ENCODE measurements at regions not wholly inside any gene's neighbourhood (a gene's known extent, or its start where the extent isn't known, plus 50 kb on each side); places are given as distances from the start of the nearest gene placed in this dataset.

- H3K27me3 Mint-ChIP-seq (ENCODE audit: low read depth): peaks cover 3% of the 10 kb centered on the region; the same call in 1 of the 2 replicates
- ATAC-seq (no peak), DNase-seq (ENCODE audit: low spot score) (no peak)
- peaks cover 17% of the 10 kb centered on the region for H3K9me3 Mint-ChIP-seq
- no peak overlapping the region for H3K27ac Mint-ChIP-seq
- no peak overlapping the region for H3K4me3 Mint-ChIP-seq
- peaks cover 6% of the 10 kb centered on the region for H3K36me3 Mint-ChIP-seq
- CTCF ChIA-PET: interaction anchor here (0.5 to 1.3 kb wide), 6 partner anchors 19 to 147 kb away, joined by 3 to 7 read pairs (median 4); partner anchors contain the start of gene BEX5
- no peak for TF ChIP-seq ZSCAN18 (CRISPR knock-in tag; IDR thresholded peaks at IDR 0.05)
- no peak for TF ChIP-seq CREM (CRISPR knock-in tag; IDR thresholded peaks at IDR 0.05)
- TF ChIP-seq FOXP4 (CRISPR knock-in tag; IDR thresholded peaks at IDR 0.05): no peak
- H3K4me1 Mint-ChIP-seq: no peaks in the 10 kb centered on the region
- POLR2A ChIA-PET: no interaction called here
Measured at GRCh38 chrX:102067966-102068723, 57.3 kb upstream of the TCEAL2 start.

GRCh38 chrX:102063445-102064074 is 61.9 kb upstream of the TCEAL2 start:
- Mint-ChIP-seq H3K27me3 (ENCODE audit: low read depth) (peaks cover 3% of the 10 kb centered on the region; the same call in 1 of the 2 replicates), H3K4me3 (no peak overlapping the region), H3K4me1 (no peaks in the 10 kb centered on the region), H3K27ac (no peak overlapping the region), H3K36me3 (peaks cover 11% of the 10 kb centered on the region), H3K9me3 (peaks cover 33% of the 10 kb centered on the region)
- no peak for DNase-seq (ENCODE audit: low spot score)
- TF ChIP-seq ATF6 (CRISPR knock-in tag; IDR thresholded peaks at IDR 0.05) (no peak), TCF7 (CRISPR knock-in tag; IDR thresholded peaks at IDR 0.05; ENCODE audit: low read depth) (no peak), ZNF317 (CRISPR knock-in tag; IDR thresholded peaks at IDR 0.05; ENCODE audit: borderline replicate concordance, low read depth) (no peak), SMAD4 (CRISPR knock-in tag; IDR thresholded peaks at IDR 0.05) (no peak), ZNF232 (CRISPR knock-in tag; IDR thresholded peaks at IDR 0.05) (no peak), ZNF138 (CRISPR knock-in tag; conservative IDR thresholded peaks at IDR 0.05) (no peak), HMGA2 (CRISPR knock-in tag; IDR thresholded peaks at IDR 0.05) (no peak), ERG (CRISPR knock-in tag; IDR thresholded peaks at IDR 0.05) (no peak), FOXP1 (CRISPR knock-in tag; IDR thresholded peaks at IDR 0.05; ENCODE audit: borderline replicate concordance) (no peak)
- ChIA-PET POLR2A (no interaction called here), CTCF (no interaction called here)
- no peak for ATAC-seq

- H3K4me3 Mint-ChIP-seq: no peak overlapping the region
- no peaks in the 10 kb centered on the region for H3K36me3 Mint-ChIP-seq
- no peaks in the 10 kb centered on the region for H3K27me3 Mint-ChIP-seq (ENCODE audit: low read depth)
- H3K4me1 Mint-ChIP-seq: no peaks in the 10 kb centered on the region
- no peak for DNase-seq (ENCODE audit: low spot score)
- ATAC-seq: no peak
- H3K9me3 Mint-ChIP-seq: peaks cover 23% of the 10 kb centered on the region
- ChIA-PET CTCF (no interaction called here), POLR2A (no interaction called here)
- no peak overlapping the region for H3K27ac Mint-ChIP-seq
- TF ChIP-seq HMGA2 (CRISPR knock-in tag; IDR thresholded peaks at IDR 0.05) (no peak), ZMAT4 (CRISPR knock-in tag; IDR thresholded peaks at IDR 0.05) (no peak), MYBL2 (CRISPR knock-in tag; IDR thresholded peaks at IDR 0.05) (no peak), FOXJ3 (CRISPR knock-in tag; IDR thresholded peaks at IDR 0.05; ENCODE audit: borderline replicate concordance) (no peak), ATF3 (CRISPR knock-in tag; conservative IDR thresholded peaks at IDR 0.05) (no peak), PREB (CRISPR knock-in tag; IDR thresholded peaks at IDR 0.05; ENCODE audit: borderline replicate concordance) (no peak), ZBTB43 (CRISPR knock-in tag; IDR thresholded peaks at IDR 0.05) (no peak), ZNF671 (CRISPR knock-in tag; IDR thresholded peaks at IDR 0.05) (no peak), USF1 (CRISPR knock-in tag; IDR thresholded peaks at IDR 0.05) (no peak)
Measured at GRCh38 chrX:102044496-102044895, 81.0 kb upstream of the TCEAL2 start.
